NCI-H2081 treated with DMSO at 0.1 percent for 48 hours (cell line): ENCODE measurements at regions not wholly inside any gene's neighbourhood (a gene's known extent, or its start where the extent isn't known, plus 50 kb on each side); places are given as distances from the start of the nearest gene placed in this dataset.
"Not testable (repeated sequence)": the region's sequence is repeated elsewhere in the genome, so short reads cannot be mapped to it uniquely, and the experiment has no call there.

Source experiments
- DNase-seq: peaks from one replicate; lab custom pipeline; 2025; lab: John Stamatoyannopoulos, UW

- no peak for DNase-seq
Measured at GRCh38 chr5:42949348-42950115, 90.6 kb downstream of the ANXA2R start.

GRCh38 chr5:42948961-42949347 is 91.2 kb downstream of the ANXA2R start:
- no peak for DNase-seq

- DNase-seq = no peak
Measured at GRCh38 chr5:42944989-42945388, 95.1 kb downstream of the ANXA2R start.

GRCh38 chr5:42943931-42944631 is 96.0 kb downstream of the ANXA2R start:
- DNase-seq = no peak

- DNase-seq = no peak
Measured at GRCh38 chr5:42940853-42941252, 99.3 kb downstream of the ANXA2R start.

- not testable (repeated sequence) for DNase-seq
Measured at GRCh38 chr5:42932011-42932410, 108.1 kb downstream of the ANXA2R start.

GRCh38 chr5:42931451-42931850 is 108.7 kb downstream of the ANXA2R start:
- not testable (repeated sequence) for DNase-seq

GRCh38 chr5:42930934-42931333 is 109.2 kb downstream of the ANXA2R start:
- DNase-seq = no peak

- DNase-seq = no peak
Measured at GRCh38 chr5:42929871-42930270, 110.2 kb downstream of the ANXA2R start.

- no peak for DNase-seq
Measured at GRCh38 chr5:42927730-42928129, 112.4 kb downstream of the ANXA2R start.

- DNase-seq = no peak
Measured at GRCh38 chr5:42924686-42925085, 113.0 kb upstream of the SELENOP start.

- DNase-seq = no peak
Measured at GRCh38 chr5:42924226-42924625, 112.5 kb upstream of the SELENOP start.

- no peak for DNase-seq
Measured at GRCh38 chr5:42923710-42924109, 112.0 kb upstream of the SELENOP start.

GRCh38 chr5:42919600-42919999 is 107.9 kb upstream of the SELENOP start:
- no peak for DNase-seq

- no peak for DNase-seq
Measured at GRCh38 chr5:42915306-42915866, 103.7 kb upstream of the SELENOP start.

GRCh38 chr5:42912184-42912798 is 100.6 kb upstream of the SELENOP start:
- no peak for DNase-seq

- peak; percentile 94 for DNase-seq
Measured at GRCh38 chr5:42908509-42909488, 97.1 kb upstream of the SELENOP start.

GRCh38 chr5:42908086-42908485 is 96.4 kb upstream of the SELENOP start:
- DNase-seq = no peak

GRCh38 chr5:42905827-42906226 is 94.1 kb upstream of the SELENOP start:
- no peak for DNase-seq

GRCh38 chr5:42900734-42901133 is 89.0 kb upstream of the SELENOP start:
- DNase-seq = no peak

GRCh38 chr5:42898760-42899159 is 87.1 kb upstream of the SELENOP start:
- DNase-seq = no peak

- DNase-seq = no peak
Measured at GRCh38 chr5:42896523-42896922, 84.8 kb upstream of the SELENOP start.
